ENCODE measurements at regions not wholly inside any gene's neighbourhood (a gene's known extent, or its start where the extent isn't known, plus 50 kb on each side); places are given as distances from the start of the nearest gene placed in this dataset.

GRCh38 chr21:39105836-39106235, 77.4 kb downstream of the PSMG1 start:
- no peak for DNase-seq (ENCODE audit: low read depth)

- peak; percentile 35 for DNase-seq (ENCODE audit: low read depth)
Observed at GRCh38 chr21:39105341-39105765, 77.9 kb downstream of the PSMG1 start.

- no peak for DNase-seq (ENCODE audit: low read depth)
Observed at GRCh38 chr21:39104911-39105310, 78.3 kb downstream of the PSMG1 start.

GRCh38 chr21:39103689-39104088, 79.6 kb downstream of the PSMG1 start:
- DNase-seq (ENCODE audit: low read depth) = no peak

GRCh38 chr21:39099859-39100258, 83.4 kb downstream of the PSMG1 start:
- no peak for DNase-seq (ENCODE audit: low read depth)

- DNase-seq (ENCODE audit: low read depth) = no peak
Observed at GRCh38 chr21:39098696-39099200, 84.5 kb downstream of the PSMG1 start.

GRCh38 chr21:39097981-39098380, 85.3 kb downstream of the PSMG1 start:
- no peak for DNase-seq (ENCODE audit: low read depth)

GRCh38 chr21:39097335-39097861, 85.9 kb downstream of the PSMG1 start:
- no peak for DNase-seq (ENCODE audit: low read depth)

- no peak for DNase-seq (ENCODE audit: low read depth)
Observed at GRCh38 chr21:39096754-39097153, 86.5 kb downstream of the PSMG1 start.

GRCh38 chr21:39095681-39096080, 87.6 kb downstream of the PSMG1 start:
- no peak for DNase-seq (ENCODE audit: low read depth)

GRCh38 chr21:39094847-39095579, 88.2 kb downstream of the PSMG1 start:
- DNase-seq (ENCODE audit: low read depth) = peak; percentile 98

GRCh38 chr21:39094087-39094780, 89.0 kb downstream of the PSMG1 start:
- DNase-seq (ENCODE audit: low read depth) = no peak

GRCh38 chr21:39093526-39093925, 89.7 kb downstream of the PSMG1 start:
- no peak for DNase-seq (ENCODE audit: low read depth)

GRCh38 chr21:39088831-39089380, 94.3 kb downstream of the PSMG1 start:
- peak; percentile 86 for DNase-seq (ENCODE audit: low read depth)

- DNase-seq (ENCODE audit: low read depth) = no peak
Observed at GRCh38 chr21:39088031-39088370, 95.2 kb downstream of the PSMG1 start.

- DNase-seq (ENCODE audit: low read depth) = no peak
Observed at GRCh38 chr21:39087238-39088030, 95.8 kb downstream of the PSMG1 start.

GRCh38 chr21:39086547-39086946, 96.7 kb downstream of the PSMG1 start:
- DNase-seq (ENCODE audit: low read depth) = no peak

GRCh38 chr21:39085843-39086405, 97.3 kb downstream of the PSMG1 start:
- no peak for DNase-seq (ENCODE audit: low read depth)

- no peak for DNase-seq (ENCODE audit: low read depth)
Observed at GRCh38 chr21:39084979-39085729, 98.1 kb downstream of the PSMG1 start.

GRCh38 chr21:39084073-39084472, 99.2 kb downstream of the PSMG1 start:
- no peak for DNase-seq (ENCODE audit: low read depth)

- DNase-seq (ENCODE audit: low read depth) = peak; percentile 50
Observed at GRCh38 chr21:39083377-39084008, 99.8 kb downstream of the PSMG1 start.
